ENCODE measurements at regions not wholly inside any gene's neighbourhood (a gene's known extent, or its start where the extent isn't known, plus 50 kb on each side); places are given as distances from the start of the nearest gene placed in this dataset.

DNA sequence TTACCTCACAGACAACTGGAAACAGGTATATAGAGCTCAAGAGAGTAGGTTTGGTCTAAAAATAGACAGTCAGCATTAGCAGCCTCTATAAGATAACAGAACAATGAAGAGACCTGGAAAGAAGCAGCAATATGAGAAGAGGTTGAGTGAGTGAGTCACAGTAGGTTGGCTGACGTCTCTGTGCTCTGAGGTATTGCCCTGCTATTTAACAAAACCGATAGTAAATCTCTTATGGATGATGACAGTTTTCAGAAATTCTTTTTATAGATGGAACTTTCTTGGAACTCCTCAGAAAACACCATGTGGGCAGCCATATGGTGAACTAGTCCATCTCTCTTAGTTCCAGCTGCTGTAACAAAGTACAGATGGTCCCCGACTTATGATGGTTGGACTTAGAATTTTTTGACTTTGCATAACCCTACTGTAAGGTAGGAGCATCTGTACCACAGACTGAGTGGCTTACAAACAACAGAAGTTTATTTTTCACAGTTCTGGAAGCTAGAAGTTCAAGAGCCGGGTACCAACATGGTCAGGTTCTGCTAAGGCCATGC is 123.5 kb downstream of the MBD2 start:
- DNase-seq: no peak

DNA sequence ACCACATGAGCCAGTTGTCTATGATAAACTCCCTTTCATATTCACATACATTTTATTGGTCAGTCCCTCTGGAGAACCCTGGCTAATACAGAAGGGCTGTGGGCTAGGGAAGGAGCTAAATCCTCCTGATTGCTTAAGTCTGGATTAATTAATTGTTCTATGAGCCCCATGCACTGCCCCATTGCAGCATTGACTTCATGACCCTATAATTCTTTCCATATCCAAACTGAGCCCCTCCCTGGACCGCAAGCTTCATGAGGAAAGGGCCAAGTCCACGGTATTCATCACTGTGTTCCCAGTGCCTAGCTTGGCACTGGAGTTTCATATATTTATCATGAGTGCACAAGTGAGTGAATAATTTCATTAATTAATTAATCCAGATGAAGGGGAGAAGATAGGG is 124.0 kb downstream of the MBD2 start:
- DNase-seq: no peak

DNA sequence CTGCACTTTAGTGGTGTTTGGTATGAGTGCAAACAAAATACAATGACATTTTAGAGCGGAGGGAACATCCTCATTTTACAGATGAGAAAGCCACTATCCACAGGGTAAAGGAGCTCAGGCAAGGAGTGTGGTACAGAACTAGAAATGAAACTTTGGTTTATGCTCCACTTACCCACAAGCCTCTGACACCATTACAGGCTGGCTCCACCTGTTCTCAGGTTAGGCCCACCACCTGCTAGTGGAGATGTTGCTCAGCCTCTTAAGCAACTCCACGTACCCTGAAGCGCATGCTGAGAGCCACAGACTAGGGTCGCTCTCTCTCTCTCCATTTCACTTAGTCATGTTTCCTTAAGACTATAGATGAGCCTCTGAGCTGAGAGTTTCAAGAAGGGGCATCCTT is 130.0 kb downstream of the MBD2 start:
- DNase-seq: no peak

DNA sequence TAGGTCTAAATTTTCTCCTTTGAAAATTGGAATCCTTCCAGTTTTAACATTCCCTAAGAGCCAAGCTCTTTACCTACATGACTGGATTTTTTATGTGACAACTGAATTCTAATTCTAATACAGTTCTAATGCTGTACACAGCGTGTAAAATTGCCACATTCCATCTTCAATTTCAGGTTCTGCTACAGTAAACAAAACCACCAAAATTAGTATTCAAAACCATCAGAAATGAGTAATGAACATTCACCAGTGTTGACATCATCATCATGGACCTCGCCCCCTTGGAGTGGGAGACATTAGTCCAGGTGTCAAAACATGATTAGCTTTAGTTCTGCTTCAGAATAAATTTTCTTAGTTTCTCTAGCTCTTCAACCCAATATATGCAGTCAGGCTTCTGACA is 133.6 kb downstream of the MBD2 start:
- no peak for DNase-seq

DNA sequence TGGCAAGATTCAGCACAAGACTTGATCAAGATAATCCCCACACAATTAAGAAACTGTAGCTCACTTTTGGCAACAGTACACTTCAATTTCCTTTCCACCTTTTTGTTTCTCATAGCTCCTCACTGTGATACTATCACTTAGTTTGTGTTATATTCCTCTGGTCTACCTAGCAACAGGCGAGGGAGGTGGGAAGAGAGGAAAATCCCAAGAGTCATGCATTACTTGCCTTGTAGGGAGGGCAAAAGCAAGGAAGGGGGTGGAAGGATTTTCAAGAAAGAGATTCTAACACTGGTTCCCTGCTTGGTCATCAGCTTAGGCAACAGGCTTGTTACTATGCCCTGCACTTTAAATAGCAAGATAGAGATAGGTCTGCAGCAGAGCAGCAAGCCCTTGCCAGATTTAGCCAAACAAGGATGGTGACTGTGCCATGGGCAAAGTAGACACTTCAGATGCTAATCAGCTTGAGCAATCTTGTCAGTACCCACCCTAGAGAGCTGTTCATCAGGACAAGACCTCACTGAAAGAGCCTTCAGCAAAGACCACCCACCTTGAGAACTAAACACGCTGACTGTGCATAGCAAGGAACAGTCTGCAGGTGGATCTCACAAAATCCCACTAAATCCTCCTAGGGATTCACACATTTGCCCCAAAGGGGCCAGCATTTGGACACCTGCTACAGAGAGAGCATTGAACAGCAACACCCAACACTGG is 134.6 kb downstream of the MBD2 start:
- DNase-seq: no peak

DNA sequence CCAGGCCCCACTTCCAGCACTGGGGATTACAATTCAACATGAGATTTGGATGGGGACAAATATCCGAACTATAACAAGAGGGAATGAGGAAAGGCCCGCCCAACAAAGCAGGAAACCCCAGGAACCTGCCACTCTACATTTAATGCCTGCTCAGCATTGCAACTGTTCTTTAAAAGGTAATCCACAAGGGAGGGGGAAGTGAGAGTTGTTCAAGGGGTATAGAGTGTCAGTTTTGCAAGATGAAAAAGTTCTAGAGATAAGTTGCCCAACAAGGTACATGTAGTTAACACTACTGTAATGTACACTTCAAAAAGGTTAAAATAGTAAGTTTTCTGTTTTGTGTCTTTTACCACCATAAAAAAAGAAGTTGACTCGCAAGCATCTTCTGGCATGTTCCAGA is 137.6 kb downstream of the MBD2 start:
- DNase-seq: no peak

DNA sequence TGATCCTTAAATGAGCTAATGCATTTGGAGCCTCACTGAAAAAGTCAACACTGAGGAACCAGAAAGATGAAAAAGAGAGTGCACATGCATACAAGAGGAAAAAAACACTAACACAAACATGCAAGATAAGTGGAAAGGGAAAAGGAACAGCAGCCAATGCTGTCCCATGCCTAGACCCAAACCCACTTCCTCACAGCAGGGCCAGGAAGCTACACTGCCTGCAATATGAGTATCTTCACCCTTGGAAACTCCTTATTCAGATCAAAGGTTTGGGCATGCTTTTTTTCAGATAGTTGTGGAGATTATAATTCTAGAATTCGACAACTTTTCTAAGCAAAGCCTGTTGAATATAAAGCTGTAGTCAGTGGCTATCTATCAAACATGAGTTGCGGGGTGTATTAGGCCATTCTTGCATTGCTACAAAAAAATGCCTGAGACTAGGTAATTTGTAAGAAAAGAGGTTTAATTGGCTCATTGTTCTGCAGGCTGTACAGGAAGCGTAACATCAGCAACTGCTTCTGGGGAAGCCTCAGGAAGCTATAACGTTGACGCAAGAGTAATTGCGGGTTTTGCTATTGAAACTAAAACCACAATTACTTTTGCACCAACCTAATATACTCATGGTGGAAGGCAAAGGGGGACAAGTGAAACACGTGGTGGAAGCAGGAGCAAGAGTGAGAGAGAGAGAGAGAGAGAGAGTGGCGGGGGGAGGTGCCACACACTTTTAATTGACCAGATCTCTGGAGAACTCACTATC is 138.2 kb downstream of the MBD2 start:
- DNase-seq: peak; percentile 3

DNA sequence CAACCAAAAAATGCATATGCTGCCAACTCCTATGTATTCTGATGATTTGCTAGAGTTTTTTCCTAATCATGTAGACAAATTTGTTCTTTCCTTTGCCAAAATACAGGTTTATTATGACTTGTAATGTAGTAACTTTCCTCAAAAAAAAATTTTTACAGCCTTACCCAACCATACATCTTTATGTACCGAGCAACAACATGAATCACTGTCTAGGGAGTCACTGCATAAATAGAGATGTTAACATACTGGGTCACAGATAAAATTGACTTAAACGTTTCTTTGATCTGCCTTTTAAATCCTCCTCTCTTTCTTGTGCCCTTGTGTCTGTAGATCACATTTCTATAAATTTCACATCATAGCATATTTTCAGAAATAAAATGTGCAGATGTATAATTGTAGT is 143.6 kb downstream of the MBD2 start:
- DNase-seq: no peak

DNA sequence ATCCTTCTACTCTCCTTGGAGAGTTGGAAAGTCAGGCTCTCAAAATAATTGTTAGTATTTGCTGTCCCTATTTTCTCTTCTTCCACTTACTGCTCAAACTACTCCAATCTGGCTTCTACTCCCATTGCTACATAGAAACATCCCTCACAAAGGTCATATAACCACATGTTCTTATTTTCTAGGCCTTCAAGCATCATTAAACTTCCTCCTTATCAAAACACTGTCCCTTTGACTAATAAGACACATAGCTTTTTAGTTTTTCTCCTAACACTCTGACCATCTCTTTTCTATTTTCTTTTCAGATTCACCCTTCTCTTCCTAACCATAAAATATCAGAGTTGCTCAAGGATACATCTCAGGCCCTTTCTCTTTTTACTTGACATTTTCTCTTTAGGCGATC is 148.3 kb downstream of the MBD2 start:
- DNase-seq: no peak

DNA sequence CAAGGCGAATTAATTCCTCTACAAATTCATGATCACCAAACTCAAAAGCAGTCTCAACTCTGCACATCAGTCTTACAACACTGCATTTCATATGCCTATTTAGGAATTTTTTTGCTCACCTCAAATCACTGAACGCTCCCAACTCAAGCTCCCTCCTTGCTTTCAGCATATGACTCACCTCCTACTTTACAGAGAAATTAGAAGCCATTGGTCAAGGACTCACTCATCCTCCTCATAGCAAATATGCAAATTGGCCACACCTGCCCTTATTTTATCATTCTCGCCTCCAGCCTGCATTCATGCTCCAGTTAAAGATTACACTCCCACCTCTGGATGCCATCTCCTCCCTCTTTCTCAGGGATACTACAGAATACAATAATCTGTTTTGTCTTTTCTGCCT is 148.8 kb downstream of the MBD2 start:
- DNase-seq: no peak

DNA sequence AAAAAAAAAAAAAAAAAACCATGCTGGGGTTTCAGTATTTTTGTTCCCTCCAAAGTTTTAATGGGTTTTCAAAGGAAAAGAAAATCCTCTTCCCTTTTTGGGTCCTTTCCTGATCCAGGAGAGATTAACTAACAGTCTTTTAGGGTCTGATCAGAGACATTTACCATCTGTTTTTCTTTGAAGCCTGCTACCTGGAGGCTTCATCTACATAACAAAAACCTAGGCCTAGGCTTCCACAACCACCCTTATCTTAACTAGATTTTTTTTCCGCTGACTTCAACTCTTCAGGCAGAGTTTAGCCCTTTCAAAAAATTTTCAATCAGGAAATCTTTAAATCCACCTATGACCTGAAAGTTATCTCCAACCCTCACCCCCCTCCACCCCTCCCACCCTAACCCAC is 154.7 kb downstream of the MBD2 start:
- no peak for DNase-seq

DNA sequence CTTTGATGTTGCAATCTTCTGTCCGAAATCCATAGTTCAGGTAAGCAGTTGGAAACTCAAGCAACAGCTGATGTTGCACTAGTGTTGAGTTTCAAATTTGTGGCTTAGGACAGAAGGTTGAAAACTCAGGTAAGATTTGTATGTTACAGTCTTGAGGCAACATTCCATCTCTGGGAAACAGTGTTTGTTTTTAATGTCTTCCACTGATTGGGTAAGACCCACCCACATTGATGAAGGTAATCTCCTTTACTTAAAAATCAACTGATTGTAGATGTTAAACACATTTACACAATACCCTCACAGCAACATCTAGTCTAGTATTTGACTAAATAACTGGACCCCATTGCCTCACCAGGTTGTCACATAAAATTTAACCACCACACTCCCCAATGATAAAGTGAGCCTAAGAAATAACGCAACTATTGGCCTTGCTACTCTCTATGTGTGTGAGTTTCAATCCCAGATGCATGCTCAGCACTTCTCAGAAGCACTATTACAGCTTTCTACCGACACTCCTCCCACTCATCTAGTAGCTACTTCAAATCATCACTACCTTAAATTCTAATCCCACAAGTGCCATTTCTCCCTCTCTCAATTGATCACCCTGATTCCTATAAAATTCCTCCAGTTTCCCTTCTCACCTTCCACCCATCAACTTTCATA is 164.0 kb downstream of the MBD2 start:
- no peak for DNase-seq

DNA sequence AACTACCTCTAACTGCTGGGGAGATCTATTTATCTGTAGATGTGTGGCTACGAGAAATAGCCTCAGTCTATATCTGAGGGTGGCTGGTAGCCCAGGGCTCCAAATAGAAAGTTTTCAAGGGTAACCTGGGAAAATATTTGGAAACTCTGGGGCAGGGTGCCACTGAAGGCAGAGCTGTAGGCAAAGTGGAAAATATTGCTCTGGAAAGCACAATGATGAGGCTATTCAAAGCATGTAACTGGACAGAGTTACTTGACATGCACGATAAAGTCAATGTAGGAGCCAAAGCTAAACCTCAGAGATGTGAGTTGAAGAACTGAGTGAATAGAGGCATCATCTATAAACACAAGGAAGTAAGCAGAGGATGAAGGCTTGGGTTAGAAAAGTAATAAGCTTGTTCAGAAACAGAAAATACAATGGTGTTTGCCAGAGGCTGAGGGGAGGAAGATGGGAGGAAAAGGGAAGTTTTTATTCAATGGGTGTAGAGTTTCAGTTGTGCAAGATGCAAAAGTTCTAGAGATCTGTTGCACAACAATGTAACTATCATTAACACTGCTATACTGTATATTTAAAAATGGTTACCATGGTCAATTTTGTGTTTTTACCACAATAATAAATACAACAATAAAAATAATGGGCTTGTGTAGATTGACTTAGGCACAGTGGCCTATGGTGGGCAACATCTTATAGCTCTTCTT is 171.6 kb downstream of the MBD2 start:
- DNase-seq: no peak

DNA sequence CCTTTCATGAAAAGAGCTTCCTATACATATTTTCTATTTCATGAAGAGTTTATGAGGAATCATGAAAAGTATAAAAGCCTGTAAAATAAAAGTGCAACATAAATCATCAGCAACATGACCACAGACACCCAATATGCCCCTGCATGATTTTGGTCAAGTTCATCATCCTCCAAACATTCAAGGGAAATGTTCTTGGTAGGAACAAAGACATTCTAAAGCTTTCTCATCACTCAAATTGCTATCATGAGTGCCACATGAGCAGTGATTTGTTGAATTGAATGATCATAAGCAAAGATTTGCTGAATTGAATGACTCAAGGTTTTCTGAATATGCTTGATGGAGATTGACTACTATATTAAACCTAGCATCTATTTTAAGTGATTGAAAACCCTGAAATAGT is 172.2 kb downstream of the MBD2 start:
- DNase-seq: no peak

DNA sequence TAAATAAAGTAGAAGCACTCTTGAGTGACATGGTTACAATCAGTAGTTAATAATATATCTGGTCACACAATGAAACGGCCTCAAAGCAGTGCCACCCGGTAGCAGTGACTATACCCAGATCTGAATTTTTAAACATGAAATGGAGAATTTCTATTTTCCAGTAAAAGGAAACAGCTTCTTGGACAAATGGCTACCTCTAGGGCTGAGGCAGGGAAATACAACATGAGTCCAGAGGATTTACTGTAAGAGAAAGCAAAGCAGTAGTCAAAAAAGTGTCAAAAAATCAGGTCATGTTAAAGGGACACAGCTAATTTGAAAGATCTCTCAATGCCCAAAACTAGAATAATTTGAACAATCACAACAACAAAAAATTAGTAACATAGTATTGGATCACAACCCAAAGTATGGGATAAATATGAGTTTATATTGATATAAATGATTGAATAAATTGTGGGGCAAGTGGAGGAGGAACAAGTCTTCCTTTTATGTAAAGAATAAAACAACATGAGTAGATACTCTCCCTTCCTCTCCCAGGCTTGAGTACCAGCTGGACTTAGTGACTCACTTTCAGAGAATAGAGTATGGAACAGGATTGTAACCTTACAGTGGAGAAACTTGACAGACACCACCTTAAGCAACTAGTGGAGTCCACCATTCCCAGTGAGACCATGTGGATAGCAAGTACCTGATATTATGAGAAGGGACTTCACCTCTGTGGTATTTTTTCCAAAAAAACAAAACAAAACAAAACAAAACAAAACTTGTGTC is 180.8 kb downstream of the MBD2 start:
- no peak for DNase-seq

DNA sequence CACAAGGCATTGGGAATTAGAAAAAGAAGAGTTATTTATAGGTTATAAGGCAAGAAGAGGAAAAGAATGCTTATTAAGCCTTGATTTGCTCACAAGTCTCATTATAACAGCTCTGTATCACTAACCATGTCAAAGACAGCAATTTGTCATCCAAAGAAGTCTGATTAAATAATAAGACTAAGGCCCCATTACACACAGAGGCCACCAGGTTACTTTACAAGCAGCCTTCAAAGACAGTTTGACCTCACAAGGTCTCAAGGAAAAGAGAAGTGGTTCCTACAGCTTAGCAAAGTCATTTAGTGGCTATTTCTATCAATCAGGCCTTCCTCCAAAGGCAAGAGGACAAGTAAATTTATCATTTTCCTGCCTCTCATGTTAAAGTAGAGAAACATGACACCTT is 188.5 kb downstream of the MBD2 start:
- DNase-seq: no peak

DNA sequence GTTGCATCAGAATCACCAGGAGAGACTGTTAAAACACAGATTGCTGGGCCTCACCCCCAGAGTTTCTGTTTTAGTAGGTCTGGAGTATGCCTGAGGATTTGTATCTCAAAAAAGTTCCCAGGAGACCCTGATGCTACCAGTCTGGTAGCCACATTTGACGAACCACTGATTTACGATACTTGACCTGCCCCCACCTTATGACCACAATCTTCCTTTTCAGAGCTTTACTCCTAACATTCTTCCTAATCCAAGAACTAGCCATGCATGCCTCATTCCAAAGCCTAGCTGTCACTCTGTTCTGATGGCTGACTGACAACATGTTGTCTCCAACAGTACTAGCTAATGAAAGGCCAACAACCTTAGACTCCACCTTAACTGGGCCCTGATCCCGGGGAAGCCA is 191.4 kb downstream of the MBD2 start:
- no peak for DNase-seq

DNA sequence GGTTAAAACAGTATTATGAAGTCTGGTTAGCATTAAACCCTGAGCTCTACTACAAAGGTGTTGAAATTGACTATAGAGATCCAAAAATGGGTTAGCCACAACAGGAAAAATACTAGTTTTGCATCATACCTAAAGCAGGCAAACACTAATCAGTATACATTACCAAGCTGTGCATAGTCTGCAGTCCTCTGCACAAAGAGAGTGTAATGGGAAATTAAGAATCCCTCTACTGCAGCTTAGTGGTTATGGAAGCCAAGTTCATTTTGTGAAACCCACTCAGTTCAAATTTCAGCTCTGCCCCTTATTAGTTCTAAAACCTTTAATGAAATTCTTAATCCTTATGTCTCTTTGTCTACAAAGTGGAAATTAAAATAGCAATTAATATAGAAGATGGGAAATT is 192.1 kb downstream of the MBD2 start:
- no peak for DNase-seq

DNA sequence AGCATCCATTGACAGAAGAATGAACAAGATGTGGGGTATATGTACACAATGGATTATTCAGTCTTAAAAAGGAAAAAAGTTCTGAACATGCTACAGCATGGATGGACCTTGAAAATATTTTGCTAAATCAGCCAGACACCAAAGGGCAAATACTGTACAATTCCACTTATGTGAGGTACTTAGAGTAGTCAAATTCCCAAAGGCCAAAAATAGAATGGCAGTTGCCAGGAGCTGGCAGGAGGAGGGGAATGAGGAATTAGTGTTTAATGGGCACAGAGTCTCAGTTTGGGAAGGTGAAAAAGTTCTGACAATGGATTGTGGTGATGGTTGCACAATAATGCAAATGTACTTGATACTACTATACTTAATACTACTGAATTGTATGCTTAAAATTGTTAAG is 193.2 kb downstream of the MBD2 start:
- no peak for DNase-seq

DNA sequence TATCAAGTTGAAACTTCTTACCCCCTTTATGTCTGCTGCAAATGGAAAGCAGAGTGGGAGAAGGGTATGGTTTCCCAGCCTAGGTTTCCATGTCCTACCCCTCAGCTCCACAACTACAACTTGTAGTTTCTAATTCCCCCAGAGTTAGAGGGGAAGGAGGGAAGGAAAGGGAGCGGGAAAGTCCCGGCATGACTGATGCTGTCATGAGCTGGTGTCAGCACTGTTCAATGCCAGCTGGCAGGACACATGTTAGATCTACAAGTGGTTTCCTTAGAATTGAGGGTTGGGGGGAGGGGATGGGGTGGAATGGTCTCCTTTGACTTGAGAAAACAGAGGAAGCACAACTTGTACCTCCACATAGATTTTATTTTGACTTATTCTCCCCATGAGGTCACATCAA is 194.0 kb downstream of the MBD2 start:
- DNase-seq: no peak

DNA sequence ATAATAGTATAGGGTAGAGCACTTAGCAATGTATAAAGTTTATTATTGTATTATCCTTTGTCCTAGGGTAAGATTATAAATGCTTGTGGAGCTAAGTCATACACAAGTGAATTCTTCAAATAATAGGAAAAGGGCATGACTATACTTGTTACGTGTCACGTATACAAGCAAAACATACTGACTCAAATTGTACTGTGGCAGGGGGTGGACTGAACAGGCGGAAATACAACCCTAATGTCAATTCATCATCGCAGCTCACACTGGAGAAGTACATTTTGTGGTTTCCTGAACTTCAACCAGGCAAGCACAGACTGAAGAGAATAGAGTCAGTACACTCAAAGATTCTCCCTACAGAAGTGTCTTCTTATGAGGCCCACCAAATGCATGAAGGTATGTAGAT is 201.0 kb downstream of the MBD2 start:
- DNase-seq: no peak

DNA sequence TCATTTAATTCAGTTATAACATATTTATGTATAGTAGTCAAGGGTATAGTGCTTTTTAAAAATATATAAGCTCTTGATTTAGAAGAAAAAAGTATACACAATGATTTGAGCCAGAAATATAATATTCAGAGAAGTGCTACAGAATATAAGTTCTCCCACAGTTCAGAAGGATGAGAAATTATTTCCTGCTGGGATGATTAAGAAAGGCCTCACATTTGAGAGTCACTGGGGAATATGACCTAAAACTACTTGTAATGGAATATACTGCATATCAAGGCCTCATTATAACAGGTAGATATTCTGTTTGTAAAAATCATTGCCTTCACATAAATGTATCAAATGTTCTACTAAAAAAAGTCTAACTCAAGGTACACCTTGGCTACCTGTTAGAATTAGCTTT is 203.5 kb downstream of the MBD2 start:
- no peak for DNase-seq
